Activated naive CD4-positive, alpha-beta T cell treated with anti-CD3 and anti-CD28 coated beads, Interleukin-2, amount 50 U/mL, for 24 hours (primary cell): ENCODE measurements at regions not wholly inside any gene's neighbourhood (a gene's known extent, or its start where the extent isn't known, plus 50 kb on each side); places are given as distances from the start of the nearest gene placed in this dataset.

Experiments
- H3K27ac Mint-ChIP-seq: one replicate; pipeline ENCODE4 v1.8.0; 2021; ENCODE audit warnings: mild to moderate bottlenecking, mixed read lengths
- H3K27me3 Mint-ChIP-seq: one replicate; pipeline ENCODE4 v1.8.0; 2021; ENCODE audit warnings: mixed read lengths
- H3K36me3 Mint-ChIP-seq: one replicate; pipeline ENCODE4 v1.8.0; 2021; ENCODE audit warnings: mixed read lengths
- H3K4me1 Mint-ChIP-seq: one replicate; pipeline ENCODE4 v1.8.0; 2021; ENCODE audit warnings: mixed read lengths
- H3K4me3 Mint-ChIP-seq: one replicate; pipeline ENCODE4 v1.8.0; 2021; ENCODE audit warnings: mild to moderate bottlenecking, mixed read lengths
- H3K9me3 Mint-ChIP-seq: one replicate; pipeline ENCODE4 v1.8.0; 2021; ENCODE audit warnings: mixed read lengths

DNA sequence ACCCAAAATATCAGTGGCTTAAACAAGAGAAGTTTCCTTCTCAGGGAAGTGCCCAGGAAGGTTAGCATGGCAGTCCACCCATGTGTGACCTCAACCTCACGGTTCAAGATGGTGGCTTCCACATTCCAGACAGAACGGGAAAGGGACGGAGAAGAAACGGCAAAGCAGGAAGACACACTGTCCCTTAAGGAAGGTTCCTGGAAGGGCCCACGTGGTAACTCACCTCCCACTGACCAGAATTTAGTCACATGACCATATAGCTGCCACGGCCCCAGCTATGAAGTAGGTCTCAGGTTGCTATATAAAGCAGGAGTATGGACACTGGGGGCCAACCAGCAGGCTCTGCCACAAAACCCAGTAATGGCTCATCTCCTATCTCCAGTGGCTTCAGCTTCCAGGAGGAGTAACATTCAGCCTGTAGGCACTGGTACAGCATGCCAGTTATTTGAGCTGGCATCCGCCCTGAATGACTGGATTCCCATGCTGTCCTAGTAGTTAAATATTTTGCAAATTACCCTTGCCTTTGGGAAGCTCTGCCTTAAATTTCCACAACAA is 278.5 kb upstream of the KLF14 start:
- Mint-ChIP-seq H3K27me3 (no peaks in the 10 kb centered on the region), H3K36me3 (peaks cover 10% of the 10 kb centered on the region), H3K27ac (peak overlapping the region; percentile 100), H3K9me3 (no peaks in the 10 kb centered on the region), H3K4me3 (peak overlapping the region; percentile 86), H3K4me1 (peaks cover 90% of the 10 kb centered on the region)

GRCh38 chr7:131013716-131014115 is 279.7 kb upstream of the KLF14 start:
- Mint-ChIP-seq H3K4me3 (peak overlapping the region; percentile 0), H3K4me1 (peaks cover 92% of the 10 kb centered on the region), H3K36me3 (peaks cover 15% of the 10 kb centered on the region), H3K27ac (peak overlapping the region; percentile 100), H3K27me3 (no peaks in the 10 kb centered on the region), H3K9me3 (no peaks in the 10 kb centered on the region)

DNA sequence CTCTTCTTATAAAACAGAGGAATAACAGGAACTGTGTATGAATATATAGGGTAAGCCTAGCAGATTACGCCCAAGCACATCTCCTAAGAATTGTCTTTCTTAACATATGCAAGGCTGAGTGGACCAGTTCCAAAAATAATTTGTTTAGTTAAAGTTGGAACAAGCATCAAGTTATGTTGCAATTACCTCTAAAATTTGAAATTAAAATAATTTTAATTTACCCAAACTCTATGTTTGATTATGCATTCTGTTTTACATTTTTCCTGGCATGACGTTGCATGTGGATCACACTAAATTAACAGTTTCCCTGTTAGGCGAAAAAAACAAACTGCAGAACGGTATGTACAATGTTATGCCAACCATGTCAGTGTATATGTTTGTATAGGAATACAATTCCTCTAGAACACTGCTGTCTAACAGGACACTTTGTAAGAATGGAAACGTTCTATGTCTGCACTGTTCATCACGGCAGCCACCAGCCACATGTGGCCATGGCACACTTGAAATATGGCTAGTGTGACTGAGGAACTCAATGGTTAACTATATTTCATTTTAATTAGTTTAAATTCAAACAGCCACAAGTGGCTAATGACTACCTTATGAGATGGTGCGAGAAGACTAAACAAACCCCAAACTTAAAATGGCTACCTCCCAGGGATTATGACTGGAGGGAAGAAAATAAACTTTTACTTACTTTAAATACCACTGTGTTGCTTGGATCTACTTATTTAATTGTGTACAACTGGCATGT is 281.1 kb upstream of the KLF14 start:
- Mint-ChIP-seq H3K27me3 (no peaks in the 10 kb centered on the region), H3K4me1 (peaks cover 92% of the 10 kb centered on the region), H3K4me3 (no peak overlapping the region), H3K9me3 (no peaks in the 10 kb centered on the region), H3K27ac (peak overlapping the region; percentile 76), H3K36me3 (peaks cover 15% of the 10 kb centered on the region)

DNA sequence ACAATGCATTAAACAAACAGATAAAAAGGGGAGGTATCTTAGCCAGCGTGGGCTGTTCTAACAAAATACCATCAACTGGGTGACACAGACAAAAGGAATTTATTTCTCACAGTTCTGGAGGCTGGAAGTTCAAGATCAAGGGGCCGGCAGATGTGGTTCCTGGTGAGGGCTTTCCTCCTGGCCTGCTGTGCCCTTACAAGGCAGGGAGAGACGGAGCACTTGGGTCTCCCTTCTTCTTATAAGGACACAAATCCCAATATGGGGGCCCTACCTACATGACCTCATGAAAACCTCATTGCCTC is 281.6 kb upstream of the KLF14 start:
- Mint-ChIP-seq H3K4me3 (no peak overlapping the region), H3K27me3 (no peaks in the 10 kb centered on the region), H3K9me3 (no peaks in the 10 kb centered on the region), H3K4me1 (peaks cover 92% of the 10 kb centered on the region), H3K27ac (peak overlapping the region; percentile 76), H3K36me3 (peaks cover 17% of the 10 kb centered on the region)

DNA sequence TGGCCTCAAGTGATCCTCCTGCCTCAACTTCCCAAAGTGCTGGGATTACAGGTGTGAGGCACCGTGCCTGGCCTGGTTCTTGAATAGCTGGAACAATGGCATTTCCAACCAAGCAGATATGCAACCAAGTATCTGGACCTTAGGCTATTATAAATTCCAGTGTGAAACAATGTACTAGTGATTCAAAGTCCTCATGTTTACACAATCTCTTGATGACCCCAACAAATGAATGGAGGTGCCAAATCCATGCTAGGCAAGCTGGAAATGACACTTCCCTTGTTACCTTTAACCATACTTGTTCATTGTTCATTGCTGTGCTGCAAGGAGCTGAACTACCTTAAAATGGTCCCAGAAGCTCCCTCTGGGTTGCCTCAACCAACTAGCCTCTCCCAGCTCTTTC is 282.2 kb upstream of the KLF14 start:
- peaks cover 17% of the 10 kb centered on the region for H3K36me3 Mint-ChIP-seq
- H3K4me3 Mint-ChIP-seq = no peak overlapping the region
- H3K27ac Mint-ChIP-seq = peak overlapping the region; percentile 76
- H3K9me3 Mint-ChIP-seq = no peaks in the 10 kb centered on the region
- H3K27me3 Mint-ChIP-seq = no peaks in the 10 kb centered on the region
- H3K4me1 Mint-ChIP-seq = peaks cover 91% of the 10 kb centered on the region

GRCh38 chr7:131019351-131019750 is 285.3 kb upstream of the KLF14 start:
- H3K27ac Mint-ChIP-seq = peak overlapping the region; percentile 61
- peaks cover 88% of the 10 kb centered on the region for H3K4me1 Mint-ChIP-seq
- peak overlapping the region; percentile 24 for H3K4me3 Mint-ChIP-seq
- no peaks in the 10 kb centered on the region for H3K27me3 Mint-ChIP-seq
- H3K36me3 Mint-ChIP-seq = peaks cover 25% of the 10 kb centered on the region
- peaks cover 5% of the 10 kb centered on the region for H3K9me3 Mint-ChIP-seq

GRCh38 chr7:131020759-131021261 is 286.8 kb upstream of the KLF14 start:
- Mint-ChIP-seq H3K27ac (peak overlapping the region; percentile 94), H3K27me3 (no peaks in the 10 kb centered on the region), H3K36me3 (peaks cover 20% of the 10 kb centered on the region), H3K4me1 (peaks cover 88% of the 10 kb centered on the region), H3K9me3 (peaks cover 5% of the 10 kb centered on the region), H3K4me3 (peak overlapping the region; percentile 43)

DNA sequence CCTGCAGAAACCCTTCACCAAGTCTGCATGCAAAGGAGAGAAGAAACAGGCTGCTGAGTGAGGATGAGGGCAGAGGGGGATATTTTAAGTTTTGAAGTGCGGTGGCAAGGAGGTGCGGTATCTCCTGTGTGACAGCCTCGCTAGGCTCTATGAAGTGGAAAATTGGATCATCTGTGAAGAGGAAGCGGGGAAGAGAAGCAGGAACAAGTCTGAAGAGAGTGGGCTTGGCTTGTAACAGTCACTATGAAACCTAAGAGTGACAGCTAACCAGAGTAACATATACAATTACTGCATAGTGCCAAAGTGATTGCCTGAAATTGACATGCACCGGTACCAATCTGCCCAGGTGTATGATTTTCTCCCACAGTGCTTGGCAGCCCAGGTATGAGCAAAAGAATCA is 287.5 kb upstream of the KLF14 start:
- Mint-ChIP-seq H3K36me3 (peaks cover 22% of the 10 kb centered on the region), H3K4me3 (peak overlapping the region; percentile 43), H3K9me3 (peaks cover 5% of the 10 kb centered on the region), H3K27me3 (no peaks in the 10 kb centered on the region), H3K4me1 (peaks cover 89% of the 10 kb centered on the region), H3K27ac (peak overlapping the region; percentile 94)

- peaks cover 20% of the 10 kb centered on the region for H3K36me3 Mint-ChIP-seq
Measured at GRCh38 chr7:131021902-131022301, 287.9 kb upstream of the KLF14 start.

GRCh38 chr7:131026297-131027000 is 292.4 kb upstream of the KLF14 start:
- H3K27ac Mint-ChIP-seq = peak overlapping the region; percentile 82
- H3K27me3 Mint-ChIP-seq = no peaks in the 10 kb centered on the region
- peaks cover 17% of the 10 kb centered on the region for H3K36me3 Mint-ChIP-seq
- peaks cover 5% of the 10 kb centered on the region for H3K9me3 Mint-ChIP-seq
- peak overlapping the region; percentile 42 for H3K4me3 Mint-ChIP-seq
- peaks cover 91% of the 10 kb centered on the region for H3K4me1 Mint-ChIP-seq

More at GRCh38 chr7:131021902-131022301, 287.9 kb upstream of the KLF14 start:
- Mint-ChIP-seq H3K27ac (peak overlapping the region; percentile 94), H3K4me3 (peak overlapping the region; percentile 43), H3K9me3 (peaks cover 5% of the 10 kb centered on the region), H3K4me1 (peaks cover 90% of the 10 kb centered on the region), H3K27me3 (no peaks in the 10 kb centered on the region)

GRCh38 chr7:131027287-131027773 is 293.3 kb upstream of the KLF14 start:
- no peaks in the 10 kb centered on the region for H3K27me3 Mint-ChIP-seq
- H3K4me1 Mint-ChIP-seq = peaks cover 92% of the 10 kb centered on the region
- H3K36me3 Mint-ChIP-seq = peaks cover 17% of the 10 kb centered on the region
- peaks cover 5% of the 10 kb centered on the region for H3K9me3 Mint-ChIP-seq
- peak overlapping the region; percentile 24 for H3K4me3 Mint-ChIP-seq
- H3K27ac Mint-ChIP-seq = peak overlapping the region; percentile 82

DNA sequence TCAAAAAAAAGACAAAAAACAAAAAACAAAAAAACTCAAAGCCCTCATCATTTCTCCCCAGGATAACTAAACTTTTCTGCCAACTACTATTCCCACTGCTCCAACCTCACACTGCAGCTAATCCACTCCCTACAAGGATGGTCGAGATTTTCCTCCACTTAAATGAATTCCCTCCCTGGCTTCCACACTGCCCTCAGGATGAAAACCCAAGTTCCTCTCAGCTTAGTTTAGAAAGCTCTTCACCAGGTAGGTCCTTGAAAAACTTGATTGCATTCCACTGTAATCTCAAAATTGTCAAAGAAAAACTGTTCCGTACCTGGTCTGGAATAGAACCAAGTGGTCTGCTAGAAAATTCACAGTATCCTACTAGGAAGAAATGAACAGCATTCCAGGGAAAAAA is 294.3 kb upstream of the KLF14 start:
- peaks cover 19% of the 10 kb centered on the region for H3K36me3 Mint-ChIP-seq
- H3K4me3 Mint-ChIP-seq = peak overlapping the region; percentile 61

DNA sequence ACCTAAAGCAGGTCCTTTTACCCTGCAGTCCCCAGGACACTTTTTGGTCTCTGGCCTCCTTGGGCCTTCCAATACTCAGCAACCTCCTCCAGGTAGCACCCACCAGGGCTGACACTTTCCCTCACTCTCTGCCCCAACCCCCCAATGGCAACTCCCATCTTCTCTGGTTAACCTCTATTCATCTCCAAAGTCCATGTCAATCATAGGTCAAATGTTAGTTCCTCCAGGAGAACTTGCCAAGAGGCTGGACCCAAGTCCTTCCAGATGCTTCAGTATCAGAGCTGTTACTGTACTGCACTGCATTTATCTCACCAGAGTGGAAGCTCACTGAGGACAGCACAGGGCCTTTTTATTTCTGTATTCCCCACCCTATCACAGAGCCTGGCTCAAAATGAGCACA is 295.0 kb upstream of the KLF14 start:
- Mint-ChIP-seq H3K9me3 (peaks cover 3% of the 10 kb centered on the region), H3K4me3 (peak overlapping the region; percentile 68), H3K36me3 (peaks cover 15% of the 10 kb centered on the region), H3K27me3 (no peaks in the 10 kb centered on the region), H3K4me1 (peaks cover 94% of the 10 kb centered on the region), H3K27ac (peak overlapping the region; percentile 62)

More for the DNA sequence above, 294.3 kb upstream of the KLF14 start:
- H3K4me1 Mint-ChIP-seq = peaks cover 94% of the 10 kb centered on the region
- no peaks in the 10 kb centered on the region for H3K27me3 Mint-ChIP-seq
- peaks cover 5% of the 10 kb centered on the region for H3K9me3 Mint-ChIP-seq
- H3K27ac Mint-ChIP-seq = peak overlapping the region; percentile 95

GRCh38 chr7:131031099-131031868 is 296.4 kb upstream of the MKLN1 start:
- Mint-ChIP-seq H3K4me3 (peak overlapping the region; percentile 84), H3K27ac (peak overlapping the region; percentile 88), H3K4me1 (peaks cover 94% of the 10 kb centered on the region), H3K36me3 (peaks cover 18% of the 10 kb centered on the region), H3K27me3 (no peaks in the 10 kb centered on the region), H3K9me3 (no peaks in the 10 kb centered on the region)

DNA sequence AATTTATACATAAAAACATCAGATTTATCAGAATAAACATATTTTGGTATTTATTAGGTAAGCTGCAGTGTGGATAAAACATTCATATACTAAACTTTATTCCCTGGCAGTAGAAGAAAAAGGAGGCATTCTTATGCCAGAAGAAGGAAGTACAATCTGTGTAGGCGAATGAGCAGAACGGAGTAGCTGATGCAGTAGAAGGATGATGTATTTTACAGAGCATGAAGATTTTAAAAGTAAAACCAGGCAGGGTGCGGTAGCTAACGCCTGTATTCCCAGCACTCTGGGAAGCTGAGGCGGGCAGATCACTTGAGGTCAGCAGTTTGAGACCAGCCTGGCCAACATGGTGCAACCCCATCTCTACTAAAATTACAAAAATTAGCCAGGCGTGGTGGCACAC is 294.9 kb upstream of the MKLN1 start:
- Mint-ChIP-seq H3K4me1 (peaks cover 91% of the 10 kb centered on the region), H3K27me3 (no peaks in the 10 kb centered on the region), H3K27ac (peak overlapping the region; percentile 88), H3K4me3 (peak overlapping the region; percentile 84), H3K36me3 (peaks cover 17% of the 10 kb centered on the region), H3K9me3 (no peaks in the 10 kb centered on the region)
